Gastrocnemius medialis (tissue), 4 donors: ENCODE measurements at regions not wholly inside any gene's neighbourhood (a gene's known extent, or its start where the extent isn't known, plus 50 kb on each side); places are given as distances from the start of the nearest gene placed in this dataset.

Source experiments
- ATAC-seq, 2 donors: fragments of 150-250 bp; one replicate each; pipeline ENCODE4 v1.9.1; 2016
- DNase-seq, 2 donors: peaks; one replicate each; pipeline ENCODE4 v3.0.0-alpha.2; 2019
- H3K27ac ChIP-seq, 4 donors: fragments of 200-600 bp; sonication (generic); 1 replicate in 1 of 4; 2 replicates in 3 of 4; pipeline ENCODE4 v1.5.1; 2016 to 2018; ENCODE audit warnings: mild to moderate bottlenecking in 2 of 4, moderate library complexity in 1 of 4
- H3K27me3 ChIP-seq, 3 donors: fragments of 200-600 bp; sonication (generic) in 2 of 3; 1 replicate in 1 of 3; 2 replicates in 2 of 3; pipeline versions ENCODE4 v1.5.1 to v1.6.0; 2016 to 2019; ENCODE audit warnings: mild to moderate bottlenecking in 1 of 3, moderate library complexity in 1 of 3
- H3K36me3 ChIP-seq, 2 donors: fragments of 200-600 bp; sonication (generic) in 1 of 2; one replicate each; pipeline ENCODE4 v1.5.1; 2017 to 2018
- H3K4me1 ChIP-seq, 2 donors: fragments of 200-600 bp; sonication (generic) in 1 of 2; one replicate each; pipeline ENCODE4 v1.5.1; 2016 to 2017; ENCODE audit warnings: mild to moderate bottlenecking in 2 of 2
- H3K4me3 ChIP-seq, 4 donors: fragments of 200-600 bp; sonication (generic) in 3 of 4; 1 replicate in 1 of 4; 2 replicates in 3 of 4; pipeline ENCODE4 v1.5.1; 2016 to 2019; ENCODE audit warnings: mild to moderate bottlenecking in 2 of 4
- H3K9me3 ChIP-seq, 3 donors: fragments of 200-600 bp; sonication (generic) in 2 of 3; 1 replicate in 1 of 3; 2 replicates in 2 of 3; pipeline ENCODE4 v1.5.1; 2016 to 2019
- CTCF ChIP-seq, 5 experiments: fragments of 450-650 bp in 3 of 5; fragments of 200-600 bp in 2 of 5; sonication (generic) in 2 of 5; IDR thresholded peaks in 4 of 5; conservative IDR thresholded peaks in 1 of 5; 1 replicate in 4 of 5; 2 replicates in 1 of 5; pipeline ENCODE4 v1.5.1; 2016 to 2019; ENCODE audit warnings: antibody characterized with exemption in 5 of 5, mild to moderate bottlenecking in 3 of 5, moderate library complexity in 3 of 5
- POLR2A ChIP-seq, 2 donors: fragments of 450-650 bp; IDR thresholded peaks; one replicate each; pipeline ENCODE4 v1.6.1; 2017; ENCODE audit warnings: antibody characterized with exemption in 2 of 2, mild to moderate bottlenecking in 2 of 2, moderate library complexity in 2 of 2
- in situ Hi-C, 4 donors: fragments of 200-750 bp; cut with MboI; loops; one replicate each; pipeline versions ENCODE4 v1.15.0 to v1.8.0; 2017; ENCODE audit warnings: low sequenced_read_pairs in 4 of 4
- intact Hi-C: fragments of 100-400 bp; cut with DNase I; formaldehyde crosslinking; loops from one replicate; pipeline ENCODE4 v1.15.1; 2023; ENCODE audit warnings: low total_unique reads

- H3K4me1 ChIP-seq, result no peaks in the 10 kb centered on the region
- no peak overlapping the region for H3K27ac ChIP-seq
- DNase-seq (no peak), ATAC-seq (no peak)
- TF ChIP-seq POLR2A (IDR thresholded peaks at IDR 0.05), result no peak
- no peak for TF ChIP-seq CTCF (IDR thresholded peaks at IDR 0.05 in 4 of 5, conservative IDR thresholded peaks at IDR 0.05 in 1 of 5)
- intact Hi-C loops, result no loop called here
- H3K9me3 ChIP-seq, result no peaks in the 10 kb centered on the region
- H3K27me3 ChIP-seq, result no peaks in the 10 kb centered on the region
- no peaks in the 10 kb centered on the region for H3K36me3 ChIP-seq
- no peak overlapping the region for H3K4me3 ChIP-seq
- in situ Hi-C loops, result no loop called here
Measured at GRCh38 chr4:56183344-56183959, 203.8 kb downstream of the AASDH start.

GRCh38 chr4:56182356-56182755, 204.9 kb downstream of the AASDH start:
- H3K27me3 ChIP-seq, result no peaks in the 10 kb centered on the region
- in situ Hi-C loops, result no loop called here
- DNase-seq, result no peak
- no peak for ATAC-seq
- no peaks in the 10 kb centered on the region for H3K36me3 ChIP-seq
- intact Hi-C loops, result no loop called here
- no peaks in the 10 kb centered on the region for H3K4me1 ChIP-seq
- no peak overlapping the region for H3K4me3 ChIP-seq
- no peak for TF ChIP-seq POLR2A (IDR thresholded peaks at IDR 0.05)
- no peak for TF ChIP-seq CTCF (IDR thresholded peaks at IDR 0.05 in 4 of 5, conservative IDR thresholded peaks at IDR 0.05 in 1 of 5)
- H3K27ac ChIP-seq, result no peak overlapping the region
- H3K9me3 ChIP-seq, result peaks cover 0 to 1% (median 0%) of the 10 kb centered on the region in 3 donors

- DNase-seq, result no peak
- ATAC-seq, result no peak
- Histone ChIP-seq H3K36me3 (no peaks in the 10 kb centered on the region), H3K4me1 (no peaks in the 10 kb centered on the region), H3K27ac (no peak overlapping the region), H3K4me3 (no peak overlapping the region), H3K27me3 (no peaks in the 10 kb centered on the region), H3K9me3 (peaks cover 0 to 6% (median 0%) of the 10 kb centered on the region in 3 donors)
- intact Hi-C loops (no loop called here), in situ Hi-C loops (no loop called here)
- TF ChIP-seq POLR2A (IDR thresholded peaks at IDR 0.05) (no peak), CTCF (IDR thresholded peaks at IDR 0.05 in 4 of 5, conservative IDR thresholded peaks at IDR 0.05 in 1 of 5) (no peak)
Measured at GRCh38 chr4:56181140-56181953, 205.9 kb downstream of the AASDH start.

GRCh38 chr4:56169061-56169460, 218.2 kb downstream of the AASDH start:
- H3K4me1 ChIP-seq, result no peaks in the 10 kb centered on the region

More at GRCh38 chr4:56169061-56169460, 218.2 kb downstream of the AASDH start:
- in situ Hi-C loops (no loop called here), intact Hi-C loops (no loop called here)
- Histone ChIP-seq H3K4me3 (no peak overlapping the region), H3K36me3 (no peaks in the 10 kb centered on the region), H3K9me3 (no peaks in the 10 kb centered on the region), H3K27ac (no peak overlapping the region), H3K27me3 (no peaks in the 10 kb centered on the region)
- ATAC-seq (no peak), DNase-seq (no peak)
- TF ChIP-seq CTCF (IDR thresholded peaks at IDR 0.05 in 4 of 5, conservative IDR thresholded peaks at IDR 0.05 in 1 of 5), result no peak
- no peak for TF ChIP-seq POLR2A (IDR thresholded peaks at IDR 0.05)
